ENCODE measurements at regions not wholly inside any gene's neighbourhood (a gene's known extent, or its start where the extent isn't known, plus 50 kb on each side); places are given as distances from the start of the nearest gene placed in this dataset.

GRCh38 chr2:61640406-61640805 is 102.2 kb upstream of the XPO1 start:
- Mint-ChIP-seq H3K4me3 (no peak overlapping the region), H3K27me3 (no peaks in the 10 kb centered on the region), H3K27ac (no peak overlapping the region), H3K9me3 (no peaks in the 10 kb centered on the region), H3K36me3 (ENCODE audit: low read depth) (no peaks in the 10 kb centered on the region), H3K4me1 (ENCODE audit: low read depth) (no peaks in the 10 kb centered on the region)
- H3K9me3 ChIP-seq (ENCODE audit: control insufficient read depth in 1 of 2, insufficient read depth in 1 of 2, low read length in 2 of 2), result no peaks in the 10 kb centered on the region
- no peaks in the 10 kb centered on the region for H3K4me1 ChIP-seq (ENCODE audit: insufficient read depth, low read length)
- DNase-seq (no peak), ATAC-seq (ENCODE audit: poor library complexity) (no peak)
- H3K27me3 ChIP-seq (ENCODE audit: control insufficient read depth in 1 of 2, insufficient read depth in 2 of 2, low read length in 2 of 2), result no peaks in the 10 kb centered on the region
- H3K36me3 ChIP-seq (ENCODE audit: insufficient read depth, low read length), result no peaks in the 10 kb centered on the region
- H3K27ac ChIP-seq (ENCODE audit: low read depth in 1 of 2, low read length in 2 of 2), result no peak overlapping the region
- ChIA-PET POLR2A (no interaction called here), CTCF (no interaction called here)
- TF ChIP-seq CTCF (IDR thresholded peaks at IDR 0.05), result no peak
- H3K4me3 ChIP-seq (ENCODE audit: low read length), result no peak overlapping the region
- intact Hi-C loops (cut with DNase I, micrococcal nuclease), result no loop called here

GRCh38 chr2:61639721-61640120 is 101.6 kb upstream of the XPO1 start:
- Histone ChIP-seq H3K4me1 (ENCODE audit: insufficient read depth, low read length) (no peaks in the 10 kb centered on the region), H3K36me3 (ENCODE audit: insufficient read depth, low read length) (no peaks in the 10 kb centered on the region), H3K9me3 (ENCODE audit: control insufficient read depth in 1 of 2, insufficient read depth in 1 of 2, low read length in 2 of 2) (no peaks in the 10 kb centered on the region), H3K27me3 (ENCODE audit: control insufficient read depth in 1 of 2, insufficient read depth in 2 of 2, low read length in 2 of 2) (no peaks in the 10 kb centered on the region), H3K4me3 (ENCODE audit: low read length) (no peak overlapping the region), H3K27ac (ENCODE audit: low read depth in 1 of 2, low read length in 2 of 2) (no peak overlapping the region)
- no peaks in the 10 kb centered on the region for H3K36me3 Mint-ChIP-seq (ENCODE audit: low read depth)
- H3K27ac Mint-ChIP-seq, result no peak overlapping the region
- ChIA-PET CTCF (no interaction called here), POLR2A (no interaction called here)
- no peaks in the 10 kb centered on the region for H3K4me1 Mint-ChIP-seq (ENCODE audit: low read depth)
- H3K27me3 Mint-ChIP-seq, result no peaks in the 10 kb centered on the region
- no peak for TF ChIP-seq CTCF (IDR thresholded peaks at IDR 0.05)
- ATAC-seq (ENCODE audit: poor library complexity) (no peak), DNase-seq (no peak)
- intact Hi-C loops (cut with DNase I, micrococcal nuclease), result no loop called here
- no peaks in the 10 kb centered on the region for H3K9me3 Mint-ChIP-seq
- H3K4me3 Mint-ChIP-seq, result no peak overlapping the region

- H3K27me3 ChIP-seq (ENCODE audit: control insufficient read depth in 1 of 2, insufficient read depth in 2 of 2, low read length in 2 of 2), result no peaks in the 10 kb centered on the region
- intact Hi-C loops (cut with DNase I, micrococcal nuclease), result no loop called here
- CTCF ChIA-PET, result no interaction called here
These were observed 98.5 kb upstream of the XPO1 start for GRCh38 chr2:61636686-61637085.

More at GRCh38 chr2:61636686-61637085, 98.5 kb upstream of the XPO1 start:
- DNase-seq (no peak), ATAC-seq (ENCODE audit: poor library complexity) (no peak)
- Mint-ChIP-seq H3K4me3 (no peak overlapping the region), H3K36me3 (ENCODE audit: low read depth) (no peaks in the 10 kb centered on the region), H3K4me1 (ENCODE audit: low read depth) (no peaks in the 10 kb centered on the region), H3K27ac (no peak overlapping the region), H3K9me3 (no peaks in the 10 kb centered on the region), H3K27me3 (no peaks in the 10 kb centered on the region)
- Histone ChIP-seq H3K27ac (ENCODE audit: low read depth in 1 of 2, low read length in 2 of 2) (no peak overlapping the region), H3K4me3 (ENCODE audit: low read length) (no peak overlapping the region), H3K36me3 (ENCODE audit: insufficient read depth, low read length) (no peaks in the 10 kb centered on the region), H3K4me1 (ENCODE audit: insufficient read depth, low read length) (no peaks in the 10 kb centered on the region), H3K9me3 (ENCODE audit: control insufficient read depth in 1 of 2, insufficient read depth in 1 of 2, low read length in 2 of 2) (no peaks in the 10 kb centered on the region)
- no peak for TF ChIP-seq CTCF (IDR thresholded peaks at IDR 0.05)
- POLR2A ChIA-PET, result no interaction called here
